BJ (cell line): ENCODE measurements at regions not wholly inside any gene's neighbourhood (a gene's known extent, or its start where the extent isn't known, plus 50 kb on each side); places are given as distances from the start of the nearest gene placed in this dataset.
"Not testable (repeated sequence)": the region's sequence is repeated elsewhere in the genome, so short reads cannot be mapped to it uniquely, and the experiment has no call there.

Experiments used
- CTCF ChIA-PET: fragments of 350-600 bp; formaldehyde crosslinking; extraction: SDS; loops from one replicate; lab custom pipeline; 2021; ENCODE audit warnings: antibody characterized with exemption, inconsistent platforms; lab: Yijun Ruan, JAX
- POLR2A ChIA-PET: fragments of 300-600 bp; sonication (Branson Sonifier 250); formaldehyde crosslinking; extraction: SDS; loops from one replicate; lab custom pipeline; 2021; ENCODE audit warnings: antibody characterized with exemption; lab: Charles Lee
- DNase-seq: peaks from one replicate; pipeline ENCODE4 v3.0.0-alpha.2; 2011; ENCODE audit warnings: low read depth
- H3K27me3 ChIP-seq: 2 replicates; pipeline ENCODE4 v1.6.0; 2011; ENCODE audit warnings: low read length; ENCODE audit not compliant: control insufficient read depth, insufficient read depth
- H3K36me3 ChIP-seq: 2 replicates; pipeline ENCODE4 v1.5.1; 2011; ENCODE audit warnings: low read length; ENCODE audit not compliant: control insufficient read depth, insufficient read depth
- H3K4me3 ChIP-seq: 2 replicates; pipeline ENCODE4 v1.5.1; 2011; ENCODE audit warnings: low read depth, mild to moderate bottlenecking, control low read depth, low read length
- CTCF ChIP-seq: IDR thresholded peaks from 2 replicates; pipeline ENCODE4 v1.5.1; 2011; ENCODE audit warnings: low read depth, mild to moderate bottlenecking, control low read depth, inconsistent platforms, low read length, moderate library complexity; ENCODE audit not compliant: insufficient read depth

GRCh38 chr14:83172363-83172762, 1638.7 kb upstream of the SEL1L start:
- no peak for DNase-seq
- POLR2A ChIA-PET = no interaction called here
- TF ChIP-seq CTCF = no peak
- Histone ChIP-seq H3K27me3 (no peaks in the 10 kb centered on the region), H3K4me3 (no peak overlapping the region), H3K36me3 (no peaks in the 10 kb centered on the region)
- CTCF ChIA-PET = no interaction called here

- Histone ChIP-seq H3K36me3 (no peaks in the 10 kb centered on the region), H3K4me3 (no peak overlapping the region), H3K27me3 (no peaks in the 10 kb centered on the region)
- DNase-seq = no peak
- no peak for TF ChIP-seq CTCF
- POLR2A ChIA-PET = no interaction called here
- CTCF ChIA-PET = no interaction called here
Measured at GRCh38 chr14:83173687-83174086, 1640.0 kb upstream of the SEL1L start.

GRCh38 chr14:83184531-83184930, 1650.9 kb upstream of the SEL1L start:
- ChIA-PET CTCF (interaction anchor here (0.6 kb wide), 1 partner anchor 8 kb away, joined by 3 read pairs; no protein-coding TSS in a partner anchor), POLR2A (no interaction called here)
- H3K4me3 ChIP-seq = no peak overlapping the region
- no peak for TF ChIP-seq CTCF
- H3K27me3 ChIP-seq = no peaks in the 10 kb centered on the region
- H3K36me3 ChIP-seq = no peaks in the 10 kb centered on the region
- DNase-seq = no peak

GRCh38 chr14:83188311-83188710, 1654.7 kb upstream of the SEL1L start:
- H3K27me3 ChIP-seq, DNase-seq, POLR2A ChIA-PET, H3K36me3 ChIP-seq, H3K4me3 ChIP-seq: not testable (repeated sequence)
- CTCF ChIA-PET = interaction anchor here (1.3 kb wide), 1 partner anchor 12 kb away, joined by 3 read pairs; no protein-coding TSS in a partner anchor

- ChIA-PET CTCF (no interaction called here), POLR2A (no interaction called here)
- no peaks in the 10 kb centered on the region for H3K27me3 ChIP-seq
- no peak for DNase-seq
- H3K4me3 ChIP-seq = no peak overlapping the region
- H3K36me3 ChIP-seq = no peaks in the 10 kb centered on the region
- no peak for TF ChIP-seq CTCF
Measured at GRCh38 chr14:83196236-83196635, 1662.6 kb upstream of the SEL1L start.

- H3K27me3 ChIP-seq = no peaks in the 10 kb centered on the region
- DNase-seq = no peak
- H3K36me3 ChIP-seq = no peaks in the 10 kb centered on the region
- TF ChIP-seq CTCF = no peak
- H3K4me3 ChIP-seq = no peak overlapping the region
- ChIA-PET CTCF (no interaction called here), POLR2A (no interaction called here)
Measured at GRCh38 chr14:83197271-83197670, 1663.6 kb upstream of the SEL1L start.
